ENCODE measurements at regions not wholly inside any gene's neighbourhood (a gene's known extent, or its start where the extent isn't known, plus 50 kb on each side); places are given as distances from the start of the nearest gene placed in this dataset.

- Histone ChIP-seq H3K79me1 (ENCODE audit: low read depth in 1 of 2, low read length in 2 of 2) (no peaks in the 10 kb centered on the region), H3K9ac (ENCODE audit: low read depth, low read length) (no peak overlapping the region), H2BK120ac (ENCODE audit: low read depth, low read length) (no peak overlapping the region), H3K23ac (ENCODE audit: low read depth, low read length) (no peak overlapping the region), H3K4ac (ENCODE audit: low read depth, low read length) (no peak overlapping the region), H4K8ac (ENCODE audit: low read depth in 2 of 2, low read length in 2 of 2) (no peak overlapping the region), H3K18ac (ENCODE audit: low read depth, low read length) (no peak overlapping the region), H4K5ac (ENCODE audit: low read depth, low read length) (no peak overlapping the region), H2BK20ac (ENCODE audit: low read depth, low read length) (no peak overlapping the region), H4K20me1 (ENCODE audit: insufficient read depth, low read length) (no peaks in the 10 kb centered on the region), H3K14ac (replicated peaks; ENCODE audit: low read depth, low read length) (no peak overlapping the region), H2AFZ (replicated peaks; ENCODE audit: low read length, poor library complexity) (no peak overlapping the region), H3K9me1 (ENCODE audit: insufficient read depth, low read length) (no peaks in the 10 kb centered on the region), H2AK9ac (replicated peaks; ENCODE audit: low read depth, low read length, poor library complexity) (no peak overlapping the region), H3K56ac (ENCODE audit: extremely low read depth, insufficient read depth, low read length) (no peak overlapping the region), H3K4me2 (ENCODE audit: low read depth, low read length) (no peak overlapping the region), H3K27ac (ENCODE audit: insufficient read depth, low read length) (no peak overlapping the region), H3K4me1 (ENCODE audit: control insufficient read depth, insufficient read depth, low read length) (no peaks in the 10 kb centered on the region), H3K36me3 (ENCODE audit: control insufficient read depth, insufficient read depth, low read length) (no peaks in the 10 kb centered on the region), H3K4me3 (ENCODE audit: insufficient read depth, low read depth, low read length) (no peak overlapping the region), H3K27me3 (ENCODE audit: control insufficient read depth, insufficient read depth, low read length) (no peaks in the 10 kb centered on the region), H4K91ac (ENCODE audit: insufficient read depth, low read depth, low read length) (no peak overlapping the region), H2BK5ac (ENCODE audit: low read depth, low read length, poor library complexity, severe bottlenecking) (no peak overlapping the region), H3K9me3 (ENCODE audit: control insufficient read depth, insufficient read depth, low read length) (peaks cover 2% of the 10 kb centered on the region), H2BK15ac (ENCODE audit: low read depth, low read length) (no peak overlapping the region), H2AK5ac (ENCODE audit: low read depth, low read length) (no peak overlapping the region)
- POLR2A ChIA-PET (ENCODE audit: unreplicated experiment) = no interaction called here
- no CpG with 5 or more reads among the region's 1 CpG for WGBS, 2 experiments (ENCODE audit: extremely low coverage in 2 of 2, insufficient read length in 1 of 2)
- in situ Hi-C loops (cut with MboI; ENCODE audit: low sequenced_read_pairs) = no loop called here
- no peak for DNase-seq
- BruUV-seq (replicated peaks) = no TSS peak
- ATAC-seq (ENCODE audit: low read depth) = no peak
- CTCF ChIA-PET = no interaction called here
- intact Hi-C loops (cut with micrococcal nuclease) = no loop called here
- dilution Hi-C loops (cut with HindIII; ENCODE audit: low sequenced_read_pairs, unreplicated experiment) = no loop called here
- TF ChIP-seq MAFK (IDR thresholded peaks at IDR 0.05; ENCODE audit: low read depth, low read length) (no peak), SMC3 (IDR thresholded peaks at IDR 0.05; ENCODE audit: low read depth, low read length) (no peak), NFE2L2 (IDR thresholded peaks at IDR 0.05; ENCODE audit: low read depth, low read length) (no peak), RCOR1 (IDR thresholded peaks at IDR 0.05; ENCODE audit: insufficient replicate concordance, low read length) (no peak), BHLHE40 (IDR thresholded peaks at IDR 0.05; ENCODE audit: low read depth, low read length) (no peak)
- TF ChIP-seq, protein P1, sequence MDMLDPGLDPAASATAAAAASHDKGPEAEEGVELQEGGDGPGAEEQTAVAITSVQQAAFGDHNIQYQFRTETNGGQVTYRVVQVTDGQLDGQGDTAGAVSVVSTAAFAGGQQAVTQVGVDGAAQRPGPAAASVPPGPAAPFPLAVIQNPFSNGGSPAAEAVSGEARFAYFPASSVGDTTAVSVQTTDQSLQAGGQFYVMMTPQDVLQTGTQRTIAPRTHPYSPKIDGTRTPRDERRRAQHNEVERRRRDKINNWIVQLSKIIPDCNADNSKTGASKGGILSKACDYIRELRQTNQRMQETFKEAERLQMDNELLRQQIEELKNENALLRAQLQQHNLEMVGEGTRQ (IDR thresholded peaks at IDR 0.05; ENCODE audit: low read depth, low read length) = no peak
Observed at GRCh38 chr14:25788252-25788651, 738.3 kb upstream of the STXBP6 start.
